ENCODE measurements at regions not wholly inside any gene's neighbourhood (a gene's known extent, or its start where the extent isn't known, plus 50 kb on each side); places are given as distances from the start of the nearest gene placed in this dataset.

GRCh38 chr3:43206632-43207031 is 79.7 kb upstream of the SNRK start:
- no peak for DNase-seq

DNA sequence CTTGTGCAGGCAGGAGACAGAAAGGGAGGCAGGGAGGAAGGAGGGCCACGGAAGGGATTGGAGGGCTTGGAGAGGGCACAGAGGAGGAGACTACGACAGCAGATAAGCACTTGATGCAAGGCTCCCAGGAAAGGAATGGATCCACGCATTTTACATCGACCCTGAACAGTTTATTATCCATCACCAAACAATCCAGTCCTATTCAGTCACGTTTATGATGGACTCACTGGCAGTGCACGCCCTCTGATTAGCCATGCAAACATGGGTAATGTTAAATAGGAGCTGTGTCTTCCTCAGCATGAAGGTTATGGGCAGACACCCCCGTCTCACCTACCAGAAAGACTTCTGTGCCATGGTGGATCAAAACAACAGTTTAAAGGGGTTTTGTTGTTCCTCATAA is 80.2 kb upstream of the SNRK start:
- DNase-seq = no peak

DNA sequence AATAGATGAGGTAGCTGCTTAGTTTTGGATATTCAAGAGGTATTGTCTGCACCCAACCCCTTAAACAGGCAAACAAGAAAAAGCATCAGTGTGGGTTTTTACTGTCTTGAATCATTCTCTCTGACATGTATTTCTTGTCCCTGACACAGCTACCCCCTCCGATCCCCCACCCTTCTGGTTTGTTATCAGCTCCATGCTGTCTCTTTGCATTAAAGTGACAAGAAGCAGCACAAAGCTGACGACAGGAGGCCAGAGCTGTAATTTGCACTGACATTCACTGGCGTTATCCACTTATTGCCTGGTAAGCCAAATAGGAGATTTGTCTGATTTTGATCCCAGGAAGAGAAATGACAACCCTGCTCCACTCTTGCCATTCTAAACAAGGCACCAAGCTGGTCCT is 83.3 kb upstream of the SNRK start:
- DNase-seq = no peak

DNA sequence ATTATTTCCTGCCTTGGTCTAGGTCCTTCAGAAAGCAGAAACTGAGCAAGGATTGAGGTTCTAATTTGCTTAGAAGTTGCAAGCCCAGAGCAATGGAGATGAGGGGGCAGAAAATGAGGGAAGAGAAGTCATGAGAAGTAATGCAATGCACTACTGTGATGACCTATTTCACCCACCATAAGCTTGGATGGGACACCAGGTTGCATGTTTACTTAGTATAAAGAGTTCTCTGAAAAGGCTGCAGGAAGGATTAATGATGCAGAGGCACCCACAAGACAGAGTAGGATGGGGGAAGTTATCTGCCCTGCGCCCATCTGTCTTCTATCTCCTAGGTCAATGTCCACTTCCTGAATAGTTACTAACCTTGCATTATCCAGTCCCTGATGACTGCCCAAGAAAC is 84.8 kb upstream of the SNRK start:
- no peak for DNase-seq

- DNase-seq = no peak
Observed at GRCh38 chr3:43199645-43200306, 86.6 kb upstream of the SNRK start.

- no peak for DNase-seq
Observed at GRCh38 chr3:43198791-43199644, 87.3 kb upstream of the SNRK start.

DNA sequence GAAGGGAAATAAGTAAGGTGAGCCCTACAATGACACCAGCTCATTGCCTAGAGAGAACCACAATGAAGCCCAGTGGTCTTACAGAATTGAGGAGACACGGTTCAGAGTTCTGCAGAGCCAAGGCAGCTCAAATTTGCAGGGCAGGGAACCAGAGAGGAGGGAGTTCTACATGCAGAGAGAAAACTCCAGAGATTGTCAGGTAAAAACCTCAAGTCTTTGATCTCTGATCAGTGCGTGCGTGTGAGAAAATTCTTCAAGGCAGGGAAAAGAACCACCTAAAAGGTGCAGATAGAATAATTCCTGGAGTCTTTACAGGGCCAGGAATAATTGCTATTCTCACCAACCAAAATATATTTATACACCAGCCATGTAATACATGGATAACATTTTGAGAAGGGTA is 88.0 kb upstream of the SNRK start:
- DNase-seq = no peak

DNA sequence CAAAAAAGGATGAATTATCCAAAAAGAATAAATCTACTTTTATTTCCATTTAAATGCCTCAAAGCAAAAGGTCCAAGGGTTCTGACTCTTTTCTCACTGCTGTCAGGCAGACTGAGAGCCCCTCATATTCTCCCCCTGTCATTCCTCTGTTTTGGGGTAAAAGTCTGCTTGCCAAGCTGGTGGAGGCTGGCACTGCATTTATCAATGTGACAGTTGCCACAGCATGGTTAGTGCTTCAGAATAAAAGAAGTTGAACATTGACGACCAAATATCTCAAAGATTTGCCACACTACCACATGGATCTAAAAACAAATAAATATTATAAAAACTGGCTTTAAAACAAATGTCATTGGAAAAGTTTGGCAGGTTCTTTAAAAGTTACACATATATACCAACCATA is 89.2 kb upstream of the SNRK start:
- no peak for DNase-seq

DNA sequence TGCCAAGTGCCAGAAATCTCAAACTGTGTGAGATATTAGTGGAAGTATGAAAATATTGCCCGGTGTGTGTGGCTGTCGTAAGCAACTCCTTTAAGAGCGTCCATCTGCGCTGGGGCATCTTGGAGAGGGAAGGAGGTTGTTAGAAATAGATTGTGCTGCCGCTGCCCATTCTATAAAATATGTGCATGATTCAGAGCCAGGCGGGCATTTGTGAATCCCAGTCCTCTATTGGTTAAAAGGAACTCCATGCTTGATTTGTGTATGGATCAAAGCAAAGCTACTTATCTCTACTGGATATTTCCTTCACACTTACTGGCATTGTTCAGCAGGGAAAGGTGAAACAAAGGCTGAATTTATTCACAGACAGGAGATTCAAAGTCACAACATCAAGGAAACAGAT is 89.6 kb upstream of the SNRK start:
- DNase-seq = no peak

DNA sequence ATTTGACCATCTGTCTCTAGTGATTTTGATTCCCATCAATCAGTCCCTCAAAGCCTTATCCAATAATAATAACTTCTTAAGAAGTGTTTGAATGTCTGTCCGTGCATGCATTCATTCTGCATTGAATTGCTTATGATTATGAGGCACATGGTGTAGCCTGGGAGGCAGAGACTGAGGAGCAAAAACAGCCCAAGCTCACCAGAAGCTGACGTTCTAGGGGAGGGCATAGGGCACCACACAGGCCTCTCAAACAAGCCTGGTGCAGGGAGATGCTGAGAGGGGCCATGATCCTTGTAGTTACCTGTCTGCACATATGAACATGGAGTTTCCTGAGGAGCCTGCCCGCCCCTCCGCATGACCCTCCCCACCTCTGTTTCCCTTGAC is 89.2 kb upstream of the POMGNT2 start:
- no peak for DNase-seq

GRCh38 chr3:43194490-43195114 is 88.7 kb upstream of the POMGNT2 start:
- DNase-seq = peak in 1 of 2 experiments; percentile 41

- peak in 1 of 2 experiments; percentile 32 for DNase-seq
Observed at GRCh38 chr3:43194069-43194468, 88.2 kb upstream of the POMGNT2 start.

GRCh38 chr3:43192028-43192427 is 86.1 kb upstream of the POMGNT2 start:
- no peak for DNase-seq

GRCh38 chr3:43191116-43191515 is 85.2 kb upstream of the POMGNT2 start:
- DNase-seq = no peak

DNA sequence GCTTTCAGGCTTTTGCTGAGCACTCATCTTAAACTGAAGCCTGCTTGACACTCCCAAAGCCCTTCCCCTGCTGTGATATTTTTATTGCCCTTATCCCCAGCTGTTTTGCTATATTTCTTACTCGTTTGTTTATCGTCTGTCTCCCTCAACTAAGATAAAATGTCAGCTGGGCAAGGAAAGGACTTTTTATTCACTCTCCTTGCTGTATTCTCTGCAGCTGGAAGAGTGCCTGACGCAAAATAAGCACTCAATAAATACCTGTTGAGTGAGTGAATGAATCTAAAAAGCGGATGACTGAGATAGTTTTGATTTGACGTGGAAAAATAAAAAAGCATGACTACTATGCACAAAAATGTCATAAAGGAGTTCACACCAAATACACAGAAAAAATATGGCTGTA is 84.8 kb upstream of the POMGNT2 start:
- DNase-seq = no peak

- DNase-seq = no peak
Observed at GRCh38 chr3:43187836-43188479, 82.1 kb upstream of the POMGNT2 start.

GRCh38 chr3:43185983-43186314 is 80.1 kb upstream of the POMGNT2 start:
- no peak for DNase-seq

DNA sequence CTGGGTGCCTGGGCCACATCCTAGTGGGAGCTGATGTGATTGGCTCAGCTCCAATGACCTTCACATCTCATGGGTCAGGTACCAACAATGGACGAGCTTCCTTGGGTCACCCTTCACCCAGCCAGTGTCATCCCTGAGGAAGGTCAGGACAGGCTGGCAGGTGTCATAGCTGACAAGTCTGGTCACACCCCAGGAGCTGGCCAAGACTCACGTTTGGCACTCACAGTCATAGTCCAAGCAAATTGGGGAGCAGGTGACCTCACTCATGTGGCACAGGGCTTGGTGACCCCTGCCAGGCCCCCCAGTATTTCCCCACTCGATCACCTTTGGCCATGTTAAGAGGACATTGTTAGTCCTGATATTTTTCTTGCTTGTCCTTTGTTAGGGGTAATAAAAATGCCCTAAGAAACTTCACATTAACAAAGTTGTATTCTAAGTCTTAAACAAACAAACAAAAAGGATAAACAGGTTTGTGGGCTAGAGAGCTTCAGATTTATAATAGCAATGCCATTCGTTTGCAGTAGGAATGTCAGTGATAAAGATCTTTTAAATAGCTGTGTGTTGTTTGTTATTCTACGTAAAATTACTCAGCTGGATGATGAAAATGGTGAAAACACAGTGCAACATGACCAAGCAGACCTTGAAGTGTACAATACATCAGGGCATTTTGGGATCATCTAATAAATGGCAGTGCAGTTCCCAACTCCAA is 79.5 kb upstream of the POMGNT2 start:
- DNase-seq = no peak

DNA sequence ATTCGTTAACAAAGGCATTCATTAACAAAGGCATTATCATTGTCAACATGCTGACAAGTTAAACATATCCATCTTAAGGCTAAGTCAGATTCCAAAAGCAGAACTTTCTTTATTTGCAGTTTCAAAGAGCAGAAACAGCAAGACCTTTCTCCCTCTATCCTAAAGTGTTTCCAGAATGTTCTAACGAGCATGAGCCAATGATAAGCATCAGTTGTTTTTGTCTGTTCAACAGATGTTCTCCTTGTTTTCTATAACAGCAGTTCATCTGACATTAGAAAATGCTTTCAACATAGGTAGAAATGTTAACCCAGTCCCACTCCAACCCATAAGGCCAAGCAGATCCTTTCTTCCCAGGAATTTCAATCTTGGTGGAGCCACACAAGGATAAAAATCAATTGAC is 77.6 kb upstream of the POMGNT2 start:
- no peak for DNase-seq

DNA sequence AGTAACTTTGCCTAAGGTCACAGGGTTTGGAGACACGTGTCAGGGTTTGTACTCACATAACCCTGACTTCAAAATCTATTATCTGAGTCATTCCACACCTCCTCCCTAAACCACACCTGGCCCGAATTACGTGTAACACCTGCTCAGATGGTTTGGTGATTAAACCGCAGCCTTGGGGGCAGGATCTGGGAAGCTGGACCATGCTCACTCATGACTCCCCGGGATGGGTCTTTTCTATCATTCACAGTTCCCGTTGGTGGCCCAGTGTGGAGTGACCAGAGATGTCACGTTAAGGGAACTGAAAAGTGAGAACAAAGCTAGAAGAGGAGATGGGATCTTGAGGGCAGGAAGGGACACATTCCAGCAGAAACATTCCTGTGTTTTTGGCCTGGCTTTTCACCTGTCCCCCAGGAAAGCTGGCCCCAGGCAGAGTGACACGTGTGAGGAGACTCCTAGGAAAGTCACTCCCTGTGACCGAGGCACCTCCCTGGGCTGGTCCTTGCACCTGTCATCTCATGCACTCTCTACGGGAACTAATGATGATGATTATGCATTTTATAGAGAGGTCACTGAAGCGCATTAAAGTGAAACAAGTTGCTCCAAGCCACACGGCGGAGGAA is 75.4 kb upstream of the POMGNT2 start:
- peak; percentile 63 to 67 for DNase-seq

- DNase-seq = no peak
Observed at GRCh38 chr3:43180694-43181093, 74.8 kb upstream of the POMGNT2 start.

- DNase-seq = no peak
Observed at GRCh38 chr3:43180027-43180426, 74.1 kb upstream of the POMGNT2 start.
